ENCODE measurements at regions not wholly inside any gene's neighbourhood (a gene's known extent, or its start where the extent isn't known, plus 50 kb on each side); places are given as distances from the start of the nearest gene placed in this dataset.
"Not testable (repeated sequence)": the region's sequence is repeated elsewhere in the genome, so short reads cannot be mapped to it uniquely, and the experiment has no call there.

GRCh38 chr5:8730194-8730593, 815.7 kb downstream of the SEMA5A start:
- no peaks in the 10 kb centered on the region for H3K9me3 ChIP-seq (ENCODE audit: control insufficient read depth, insufficient read depth, low read length)
- H3K36me3 ChIP-seq (ENCODE audit: control insufficient read depth, low read length), result no peaks in the 10 kb centered on the region
- no peaks in the 10 kb centered on the region for H4K20me1 ChIP-seq (ENCODE audit: control insufficient read depth, insufficient read depth, low read depth, low read length)
- no peaks in the 10 kb centered on the region for H3K27me3 ChIP-seq (ENCODE audit: control insufficient read depth, low read length)
- no peaks in the 10 kb centered on the region for H3F3A ChIP-seq (ENCODE audit: control insufficient read depth, insufficient read depth)
- TF ChIP-seq EZH2phosphoT487 (IDR thresholded peaks at IDR 0.05; ENCODE audit: borderline replicate concordance, low read length), result no peak
- no peak for TF ChIP-seq CTCF (IDR thresholded peaks at IDR 0.05; ENCODE audit: low read depth, low read length, poor library complexity, severe bottlenecking)
- H3K27ac ChIP-seq (ENCODE audit: low read depth, low read length), result no peak overlapping the region
- no peaks in the 10 kb centered on the region for H3K9me2 ChIP-seq (replicated peaks; ENCODE audit: control insufficient read depth, low read length)
- no peak overlapping the region for H3K4me2 ChIP-seq (ENCODE audit: low read length)
- H3K79me2 ChIP-seq (ENCODE audit: control insufficient read depth, low read length), result no peaks in the 10 kb centered on the region
- no peaks in the 10 kb centered on the region for H3K4me1 ChIP-seq (ENCODE audit: control insufficient read depth, low read length)
- H3K4me3 ChIP-seq (ENCODE audit: low read length), result no peak overlapping the region

- not testable (repeated sequence) for H3K27ac ChIP-seq (ENCODE audit: low read depth, low read length); H3F3A ChIP-seq (ENCODE audit: control insufficient read depth, insufficient read depth); H3K4me1 ChIP-seq (ENCODE audit: control insufficient read depth, low read length); H3K79me2 ChIP-seq (ENCODE audit: control insufficient read depth, low read length); H3K9me3 ChIP-seq (ENCODE audit: control insufficient read depth, insufficient read depth, low read length); H3K9me2 ChIP-seq (replicated peaks; ENCODE audit: control insufficient read depth, low read length); H4K20me1 ChIP-seq (ENCODE audit: control insufficient read depth, insufficient read depth, low read depth, low read length); H3K4me2 ChIP-seq (ENCODE audit: low read length); H3K36me3 ChIP-seq (ENCODE audit: control insufficient read depth, low read length); H3K4me3 ChIP-seq (ENCODE audit: low read length); H3K27me3 ChIP-seq (ENCODE audit: control insufficient read depth, low read length)
These were observed 814.8 kb downstream of the SEMA5A start for GRCh38 chr5:8731110-8731509.

- no peaks in the 10 kb centered on the region for H3K27me3 ChIP-seq (ENCODE audit: control insufficient read depth, low read length)
- no peaks in the 10 kb centered on the region for H3K36me3 ChIP-seq (ENCODE audit: control insufficient read depth, low read length)
- no peak overlapping the region for H3K4me2 ChIP-seq (ENCODE audit: low read length)
- no peaks in the 10 kb centered on the region for H3F3A ChIP-seq (ENCODE audit: control insufficient read depth, insufficient read depth)
- H3K27ac ChIP-seq (ENCODE audit: low read depth, low read length), result no peak overlapping the region
- H3K9me3 ChIP-seq (ENCODE audit: control insufficient read depth, insufficient read depth, low read length), result no peaks in the 10 kb centered on the region
- no peak overlapping the region for H3K4me3 ChIP-seq (ENCODE audit: low read length)
- no peaks in the 10 kb centered on the region for H3K9me2 ChIP-seq (replicated peaks; ENCODE audit: control insufficient read depth, low read length)
- TF ChIP-seq EZH2phosphoT487 (IDR thresholded peaks at IDR 0.05; ENCODE audit: borderline replicate concordance, low read length) (no peak), CTCF (IDR thresholded peaks at IDR 0.05; ENCODE audit: low read depth, low read length, poor library complexity, severe bottlenecking) (no peak)
- no peaks in the 10 kb centered on the region for H4K20me1 ChIP-seq (ENCODE audit: control insufficient read depth, insufficient read depth, low read depth, low read length)
- no peaks in the 10 kb centered on the region for H3K4me1 ChIP-seq (ENCODE audit: control insufficient read depth, low read length)
- no peaks in the 10 kb centered on the region for H3K79me2 ChIP-seq (ENCODE audit: control insufficient read depth, low read length)
These were observed 805.3 kb downstream of the SEMA5A start for GRCh38 chr5:8740595-8740994.

GRCh38 chr5:8749556-8749955, 796.3 kb downstream of the SEMA5A start:
- H4K20me1 ChIP-seq (ENCODE audit: control insufficient read depth, insufficient read depth, low read depth, low read length), result no peaks in the 10 kb centered on the region
- no peak overlapping the region for H3K4me3 ChIP-seq (ENCODE audit: low read length)
- H3K27ac ChIP-seq (ENCODE audit: low read depth, low read length), result no peak overlapping the region
- H3K36me3 ChIP-seq (ENCODE audit: control insufficient read depth, low read length), result no peaks in the 10 kb centered on the region
- H3K4me2 ChIP-seq (ENCODE audit: low read length), result no peak overlapping the region
- no peaks in the 10 kb centered on the region for H3F3A ChIP-seq (ENCODE audit: control insufficient read depth, insufficient read depth)
- H3K79me2 ChIP-seq (ENCODE audit: control insufficient read depth, low read length), result no peaks in the 10 kb centered on the region
- TF ChIP-seq EZH2phosphoT487 (IDR thresholded peaks at IDR 0.05; ENCODE audit: borderline replicate concordance, low read length) (no peak), CTCF (IDR thresholded peaks at IDR 0.05; ENCODE audit: low read depth, low read length, poor library complexity, severe bottlenecking) (no peak)
- H3K27me3 ChIP-seq (ENCODE audit: control insufficient read depth, low read length), result no peaks in the 10 kb centered on the region
- no peaks in the 10 kb centered on the region for H3K4me1 ChIP-seq (ENCODE audit: control insufficient read depth, low read length)
- H3K9me2 ChIP-seq (replicated peaks; ENCODE audit: control insufficient read depth, low read length), result no peaks in the 10 kb centered on the region
- no peaks in the 10 kb centered on the region for H3K9me3 ChIP-seq (ENCODE audit: control insufficient read depth, insufficient read depth, low read length)
